ENCODE measurements at regions not wholly inside any gene's neighbourhood (a gene's known extent, or its start where the extent isn't known, plus 50 kb on each side); places are given as distances from the start of the nearest gene placed in this dataset.

DNA sequence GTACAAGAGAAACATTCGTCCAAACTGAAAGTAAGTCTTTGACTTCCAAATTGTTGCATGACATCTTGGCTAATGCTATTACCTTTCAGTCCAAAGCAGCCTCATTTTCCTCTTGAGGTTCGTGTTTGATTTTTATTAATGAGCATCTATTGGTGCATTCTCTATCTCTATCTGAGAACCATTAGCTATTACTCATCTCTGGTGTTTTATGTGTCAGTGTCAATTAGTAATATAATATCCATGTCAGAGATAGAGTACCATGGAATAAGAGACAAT lies 388.1 kb upstream of the GOT2 start:
- TF ChIP-seq RCOR1 (IDR thresholded peaks at IDR 0.05; ENCODE audit: borderline replicate concordance in 1 of 2, low read depth in 2 of 2, low read length in 2 of 2) (no peak), ATF1 (CRISPR knock-in tag; IDR thresholded peaks at IDR 0.05) (no peak), ATF1 (tag; IDR thresholded peaks at IDR 0.05) (no peak), MEF2A (IDR thresholded peaks at IDR 0.05; ENCODE audit: control insufficient read depth, low read depth, low read length) (no peak), ARHGAP35 (IDR thresholded peaks at IDR 0.05; ENCODE audit: partially characterized antibody) (no peak)
